CD8-positive, alpha-beta memory T cell (primary cell): ENCODE measurements at regions not wholly inside any gene's neighbourhood (a gene's known extent, or its start where the extent isn't known, plus 50 kb on each side); places are given as distances from the start of the nearest gene placed in this dataset.
"Not testable (repeated sequence)": the region's sequence is repeated elsewhere in the genome, so short reads cannot be mapped to it uniquely, and the experiment has no call there.

Source experiments
- CTCF ChIA-PET: fragments of 350-600 bp; sonication (Branson Sonifier 250); formaldehyde crosslinking; loops from one replicate; lab custom pipeline; 2021; ENCODE audit warnings: antibody characterized with exemption; lab: Charles Lee
- POLR2A ChIA-PET: fragments of 350-600 bp; sonication (Branson Sonifier 250); formaldehyde crosslinking; loops from one replicate; lab custom pipeline; 2021; ENCODE audit warnings: antibody characterized with exemption; lab: Charles Lee
- DNase-seq, 5 donors: peaks; one replicate each; pipeline versions ENCODE4 v3.0.0 to v3.0.0-alpha.2; 2020 to 2022; ENCODE audit warnings: mixed read lengths in 1 of 5
- H3K27ac ChIP-seq: one replicate; pipeline ENCODE4 v1.7.0; 2013; ENCODE audit warnings: low read depth, mild to moderate bottlenecking, low read length, moderate library complexity
- H3K27me3 ChIP-seq: 2 replicates; pipeline ENCODE4 v1.7.0; 2013; ENCODE audit warnings: low read length, mild to moderate bottlenecking; ENCODE audit not compliant: insufficient read depth, poor library complexity, severe bottlenecking
- H3K36me3 ChIP-seq: 2 replicates; pipeline ENCODE4 v1.7.0; 2013; ENCODE audit warnings: mild to moderate bottlenecking, low read length, moderate library complexity; ENCODE audit not compliant: insufficient read depth
- H3K4me1 ChIP-seq: 2 replicates; pipeline ENCODE4 v1.7.0; 2013; ENCODE audit warnings: mild to moderate bottlenecking, low read length, moderate library complexity; ENCODE audit not compliant: insufficient read depth
- H3K4me3 ChIP-seq: 2 replicates; pipeline ENCODE4 v1.7.0; 2013; ENCODE audit warnings: mild to moderate bottlenecking, low read length
- H3K9me3 ChIP-seq: 2 replicates; pipeline ENCODE4 v1.7.0; 2013; ENCODE audit warnings: mild to moderate bottlenecking, low read length
- H3K27ac Mint-ChIP-seq, 8 donors: one replicate each; pipeline ENCODE4 v1.8.0; 2020 to 2021; ENCODE audit warnings: mixed read lengths in 8 of 8, mild to moderate bottlenecking in 6 of 8, inconsistent platforms in 3 of 8, moderate library complexity in 3 of 8
- H3K27me3 Mint-ChIP-seq, 2 donors: one replicate each; pipeline ENCODE4 v1.8.0; 2020 to 2021; ENCODE audit warnings: mixed read lengths in 2 of 2, mild to moderate bottlenecking in 1 of 2, moderate library complexity in 1 of 2
- H3K36me3 Mint-ChIP-seq, 3 donors: one replicate each; pipeline ENCODE4 v1.8.0; 2020 to 2021; ENCODE audit warnings: mixed read lengths in 3 of 3, inconsistent platforms in 1 of 3, mild to moderate bottlenecking in 1 of 3
- H3K4me1 Mint-ChIP-seq, 3 donors: one replicate each; pipeline ENCODE4 v1.8.0; 2020 to 2021; ENCODE audit warnings: mixed read lengths in 3 of 3, inconsistent platforms in 1 of 3, mild to moderate bottlenecking in 1 of 3
- H3K4me3 Mint-ChIP-seq, 7 donors: one replicate each; pipeline ENCODE4 v1.8.0; 2020 to 2021; ENCODE audit warnings: mixed read lengths in 7 of 7, mild to moderate bottlenecking in 6 of 7, moderate library complexity in 4 of 7, inconsistent platforms in 2 of 7
- H3K9me3 Mint-ChIP-seq, 5 donors: one replicate each; pipeline ENCODE4 v1.8.0; 2020 to 2022; ENCODE audit warnings: mixed read lengths in 5 of 5, mild to moderate bottlenecking in 3 of 5, moderate library complexity in 2 of 5, inconsistent platforms in 1 of 5

DNA sequence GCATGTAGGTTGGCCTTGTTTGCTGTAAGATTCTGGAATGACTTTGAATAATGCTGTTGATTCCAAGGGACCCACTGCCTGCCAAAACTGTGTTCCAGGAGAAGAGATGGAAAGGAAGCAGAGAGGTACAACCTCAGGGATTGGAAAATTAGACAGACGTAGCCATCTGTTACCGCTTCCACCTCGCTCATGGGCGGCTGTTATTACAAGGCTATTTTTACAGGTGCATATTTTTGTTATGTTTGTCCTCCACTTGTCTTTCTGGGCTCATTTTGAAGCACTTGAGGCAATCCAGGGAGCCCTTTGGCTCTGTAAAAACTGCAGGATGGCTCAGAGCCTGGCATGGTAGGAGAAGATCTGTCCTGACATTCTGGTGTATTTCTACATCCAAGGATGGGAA lies 276.4 kb upstream of the TMTC4 start:
- POLR2A ChIA-PET, result no interaction called here
- peaks cover 0 to 4% (median 0%) of the 10 kb centered on the region in 5 donors for H3K9me3 Mint-ChIP-seq
- Histone ChIP-seq H3K27ac (no peak overlapping the region), H3K27me3 (no peaks in the 10 kb centered on the region), H3K36me3 (no peaks in the 10 kb centered on the region), H3K9me3 (no peaks in the 10 kb centered on the region), H3K4me3 (no peak overlapping the region), H3K4me1 (no peaks in the 10 kb centered on the region)
- H3K27me3 Mint-ChIP-seq, result peaks cover 0 to 5% of the 10 kb centered on the region in 2 donors
- H3K4me1 Mint-ChIP-seq, result no peaks in the 10 kb centered on the region
- no peak overlapping the region for H3K27ac Mint-ChIP-seq
- no peaks in the 10 kb centered on the region for H3K36me3 Mint-ChIP-seq
- CTCF ChIA-PET, result no interaction called here
- no peak overlapping the region for H3K4me3 Mint-ChIP-seq
- no peak for DNase-seq

DNA sequence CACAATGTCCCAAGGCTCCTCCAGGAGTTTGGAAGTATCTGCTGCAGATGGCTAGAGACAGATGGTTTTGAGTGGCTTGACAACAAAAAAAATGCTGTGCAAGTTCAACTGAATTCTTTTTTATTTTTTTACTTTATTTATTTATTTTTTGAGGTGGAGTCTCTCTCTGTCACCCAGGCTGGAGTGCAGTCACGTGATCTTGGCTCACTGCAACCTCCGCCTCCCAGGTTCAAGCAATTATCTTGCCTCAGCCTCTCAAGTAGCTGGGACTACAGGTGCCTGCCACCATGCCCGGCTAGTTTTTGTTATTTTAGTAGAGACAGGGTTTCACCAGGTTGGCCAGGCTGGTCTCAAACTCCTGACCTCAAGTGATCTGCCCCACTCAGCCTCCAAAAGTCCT lies 274.3 kb upstream of the TMTC4 start:
- CTCF ChIA-PET, H3K27ac Mint-ChIP-seq, H3K27me3 Mint-ChIP-seq, POLR2A ChIA-PET, H3K4me3 ChIP-seq, H3K4me1 ChIP-seq, H3K27me3 ChIP-seq, H3K4me1 Mint-ChIP-seq, H3K27ac ChIP-seq, H3K36me3 Mint-ChIP-seq, H3K4me3 Mint-ChIP-seq, H3K9me3 ChIP-seq, DNase-seq, H3K36me3 ChIP-seq, H3K9me3 Mint-ChIP-seq: not testable (repeated sequence)

DNA sequence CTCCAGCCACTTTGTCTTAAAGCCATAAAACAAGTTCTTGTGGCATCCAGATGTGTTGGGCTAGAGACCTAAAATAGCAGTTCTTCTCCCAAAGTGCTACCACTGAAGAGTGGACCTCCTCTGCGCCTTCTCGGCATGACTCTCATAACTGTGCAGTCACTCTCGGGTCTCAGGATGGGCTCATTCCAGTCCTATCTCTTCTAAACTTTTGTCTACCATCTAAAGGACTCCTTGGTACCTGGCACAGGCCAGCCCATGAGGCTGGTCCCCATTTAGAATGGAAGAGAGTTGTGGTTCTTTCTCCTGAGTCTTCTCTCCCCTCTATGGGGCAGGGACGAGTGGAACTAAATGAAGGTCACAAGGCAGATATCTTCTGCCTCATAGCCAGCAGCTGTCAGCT lies 272.0 kb upstream of the TMTC4 start:
- no peaks in the 10 kb centered on the region for H3K36me3 Mint-ChIP-seq
- no peak for DNase-seq
- peaks cover 0 to 1% (median 0%) of the 10 kb centered on the region in 5 donors for H3K9me3 Mint-ChIP-seq
- Histone ChIP-seq H3K36me3 (no peaks in the 10 kb centered on the region), H3K27me3 (no peaks in the 10 kb centered on the region), H3K4me3 (no peak overlapping the region), H3K9me3 (no peaks in the 10 kb centered on the region), H3K4me1 (no peaks in the 10 kb centered on the region), H3K27ac (no peak overlapping the region)
- peaks cover 2 to 6% of the 10 kb centered on the region in 2 donors for H3K27me3 Mint-ChIP-seq
- ChIA-PET CTCF (no interaction called here), POLR2A (no interaction called here)
- H3K4me1 Mint-ChIP-seq, result no peaks in the 10 kb centered on the region
- H3K4me3 Mint-ChIP-seq, result no peak overlapping the region
- H3K27ac Mint-ChIP-seq, result no peak overlapping the region

DNA sequence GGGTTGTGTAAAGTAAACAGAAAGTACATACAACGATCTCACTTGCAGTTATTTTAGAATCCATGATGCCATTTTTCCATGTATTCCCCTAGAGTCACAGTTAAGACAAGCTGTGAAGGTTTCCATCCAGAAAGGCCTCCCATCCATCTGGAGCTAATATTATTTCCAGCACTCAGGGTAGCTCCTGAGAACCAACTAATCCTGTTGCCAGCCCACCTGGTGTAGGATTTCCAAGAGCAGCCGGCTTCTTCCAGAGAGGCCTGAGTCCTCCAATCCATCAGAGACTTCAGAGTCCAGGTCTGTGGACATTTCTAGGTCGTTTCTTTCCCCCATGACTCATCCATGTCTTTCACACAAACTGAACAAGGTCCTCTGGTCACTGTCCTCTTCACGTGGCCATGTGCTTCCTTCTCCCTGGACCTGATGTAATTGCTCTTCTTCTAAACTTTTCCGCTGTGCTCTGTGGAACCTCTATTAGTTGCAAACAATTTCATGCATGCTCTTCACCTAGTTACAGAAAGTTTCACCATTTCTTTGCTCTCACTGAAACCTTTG lies 270.3 kb upstream of the TMTC4 start:
- CTCF ChIA-PET, result no interaction called here
- Mint-ChIP-seq H3K9me3 (peaks cover 0 to 1% (median 0%) of the 10 kb centered on the region in 5 donors), H3K27me3 (peaks cover 2 to 16% of the 10 kb centered on the region in 2 donors), H3K4me3 (no peak overlapping the region), H3K36me3 (no peaks in the 10 kb centered on the region), H3K27ac (no peak overlapping the region), H3K4me1 (no peaks in the 10 kb centered on the region)
- H3K27me3 ChIP-seq, result no peaks in the 10 kb centered on the region
- no peaks in the 10 kb centered on the region for H3K4me1 ChIP-seq
- no peaks in the 10 kb centered on the region for H3K9me3 ChIP-seq
- no peaks in the 10 kb centered on the region for H3K36me3 ChIP-seq
- POLR2A ChIA-PET, result no interaction called here
- H3K4me3 ChIP-seq, result no peak overlapping the region
- H3K27ac ChIP-seq, result no peak overlapping the region
- no peak for DNase-seq

- Histone ChIP-seq H3K27ac (no peak overlapping the region), H3K4me3 (no peak overlapping the region), H3K4me1 (no peaks in the 10 kb centered on the region), H3K9me3 (no peaks in the 10 kb centered on the region), H3K36me3 (no peaks in the 10 kb centered on the region), H3K27me3 (no peaks in the 10 kb centered on the region)
- Mint-ChIP-seq H3K4me1 (no peaks in the 10 kb centered on the region), H3K4me3 (no peak overlapping the region), H3K27ac (no peak overlapping the region), H3K27me3 (peaks cover 6 to 16% of the 10 kb centered on the region in 2 donors), H3K36me3 (no peaks in the 10 kb centered on the region), H3K9me3 (peaks cover 0 to 2% (median 0%) of the 10 kb centered on the region in 5 donors)
- ChIA-PET POLR2A (no interaction called here), CTCF (no interaction called here)
- no peak for DNase-seq
These were observed 268.1 kb upstream of the TMTC4 start for GRCh38 chr13:100942742-100943141.

DNA sequence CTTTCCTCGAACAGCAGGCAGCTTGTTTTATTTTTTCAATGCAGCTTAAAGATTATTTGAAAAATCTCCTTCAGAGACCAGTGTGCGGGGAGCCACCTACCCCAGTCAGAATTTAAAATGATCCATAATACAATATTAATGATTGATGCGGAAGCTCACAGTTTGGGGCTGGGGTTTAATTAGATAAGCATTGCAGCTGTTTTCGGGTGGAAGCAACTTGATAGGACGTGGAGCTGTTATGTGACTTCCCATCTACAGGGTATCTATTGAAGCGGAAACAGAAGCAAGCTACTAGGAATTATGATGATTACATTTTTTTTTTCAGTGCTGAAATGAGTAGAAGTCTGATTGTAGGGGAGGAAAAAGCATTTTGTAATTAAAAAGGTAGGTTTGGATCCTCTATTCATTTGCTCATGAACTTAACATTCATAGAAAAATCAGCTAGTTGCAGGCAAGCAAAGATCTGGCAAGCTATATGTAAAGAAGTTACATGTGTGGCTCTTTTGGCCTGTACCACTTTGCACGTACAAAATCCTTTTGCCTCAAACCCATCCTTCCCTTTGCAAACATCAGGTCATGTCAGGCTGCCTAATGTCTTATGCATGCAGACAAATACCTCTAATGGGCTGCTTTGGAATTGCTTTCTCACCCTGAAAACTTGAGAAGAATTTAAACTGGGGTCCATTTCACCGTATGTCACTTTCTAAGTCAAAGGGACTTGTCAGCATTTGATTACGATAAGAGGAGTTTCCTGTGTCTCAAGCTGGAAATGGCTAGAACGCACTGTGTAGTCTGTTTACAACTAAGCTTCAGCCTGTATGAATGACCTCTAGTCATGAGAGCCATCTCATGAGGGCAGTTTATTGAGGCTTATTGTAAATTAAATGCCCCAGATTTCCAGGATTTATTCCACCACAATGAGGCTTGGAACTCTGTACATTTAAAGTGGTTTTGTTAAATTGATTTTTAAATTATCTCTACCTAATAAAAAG lies 267.1 kb upstream of the TMTC4 start:
- ChIA-PET CTCF (no interaction called here), POLR2A (no interaction called here)
- no peaks in the 10 kb centered on the region for H3K4me1 ChIP-seq
- no peak overlapping the region for H3K4me3 ChIP-seq
- no peaks in the 10 kb centered on the region for H3K9me3 ChIP-seq
- H3K36me3 ChIP-seq, result no peaks in the 10 kb centered on the region
- H3K4me3 Mint-ChIP-seq, result no peak overlapping the region
- no peak overlapping the region for H3K27ac Mint-ChIP-seq
- no peaks in the 10 kb centered on the region for H3K4me1 Mint-ChIP-seq
- H3K27ac ChIP-seq, result no peak overlapping the region
- H3K27me3 Mint-ChIP-seq, result peaks cover 6 to 16% of the 10 kb centered on the region in 2 donors
- peaks cover 0 to 2% (median 1%) of the 10 kb centered on the region in 5 donors for H3K9me3 Mint-ChIP-seq
- H3K36me3 Mint-ChIP-seq, result no peaks in the 10 kb centered on the region
- no peaks in the 10 kb centered on the region for H3K27me3 ChIP-seq
- no peak for DNase-seq

- ChIA-PET POLR2A (no interaction called here), CTCF (no interaction called here)
- Mint-ChIP-seq H3K4me1 (no peaks in the 10 kb centered on the region), H3K9me3 (peaks cover 0 to 2% (median 0%) of the 10 kb centered on the region in 5 donors), H3K27ac (no peak overlapping the region), H3K4me3 (no peak overlapping the region), H3K27me3 (peaks cover 4 to 16% of the 10 kb centered on the region in 2 donors), H3K36me3 (no peaks in the 10 kb centered on the region)
- Histone ChIP-seq H3K36me3 (no peaks in the 10 kb centered on the region), H3K27me3 (no peaks in the 10 kb centered on the region), H3K4me3 (no peak overlapping the region), H3K4me1 (no peaks in the 10 kb centered on the region), H3K9me3 (no peaks in the 10 kb centered on the region), H3K27ac (no peak overlapping the region)
- no peak for DNase-seq
These were observed 266.1 kb upstream of the TMTC4 start for GRCh38 chr13:100940658-100941057.

DNA sequence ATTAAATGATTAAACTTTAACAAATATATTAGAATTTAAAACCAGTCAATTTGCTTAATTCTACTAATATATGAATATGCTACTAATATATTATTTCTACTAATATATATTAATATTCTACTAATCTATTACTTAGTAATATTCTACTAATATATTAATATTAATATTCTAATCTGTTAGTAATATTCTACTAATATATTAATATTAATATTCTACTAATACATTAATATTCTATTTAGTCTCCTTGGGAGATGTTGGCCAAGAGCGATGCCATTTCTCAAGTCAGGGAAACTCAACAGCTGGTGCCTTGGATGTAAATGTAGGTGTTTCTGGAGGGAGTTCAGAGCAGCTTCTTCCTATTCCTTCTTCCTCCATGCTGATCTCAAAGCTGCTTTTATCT lies 259.2 kb upstream of the TMTC4 start:
- H3K27ac Mint-ChIP-seq, result no peak overlapping the region
- CTCF ChIA-PET, result no interaction called here
- H3K36me3 Mint-ChIP-seq, result no peaks in the 10 kb centered on the region

More for the DNA sequence above, 259.2 kb upstream of the TMTC4 start:
- no peak overlapping the region for H3K27ac ChIP-seq
- no peak overlapping the region for H3K4me3 ChIP-seq
- H3K9me3 ChIP-seq, result no peaks in the 10 kb centered on the region
- no peaks in the 10 kb centered on the region for H3K36me3 ChIP-seq
- no peaks in the 10 kb centered on the region for H3K4me1 Mint-ChIP-seq
- POLR2A ChIA-PET, result no interaction called here
- H3K4me1 ChIP-seq, result no peaks in the 10 kb centered on the region
- H3K27me3 ChIP-seq, result no peaks in the 10 kb centered on the region
- peaks cover 0 to 2% (median 0%) of the 10 kb centered on the region in 5 donors for H3K9me3 Mint-ChIP-seq
- H3K27me3 Mint-ChIP-seq, result peaks cover 6 to 21% of the 10 kb centered on the region in 2 donors
- no peak for DNase-seq
- no peak overlapping the region for H3K4me3 Mint-ChIP-seq
